Panc1 (cell line): ENCODE measurements at regions not wholly inside any gene's neighbourhood (a gene's known extent, or its start where the extent isn't known, plus 50 kb on each side); places are given as distances from the start of the nearest gene placed in this dataset.

Source experiments
- ATAC-seq: fragments of 200-7000 bp; cut with Tn5 transposase; 2 replicates; pipeline ENCODE4 v1.9.1; 2020; ENCODE audit warnings: mild to moderate bottlenecking, moderate library complexity
- BruUV-seq: library from RNA; stranded (reverse); fragments of 400-500 nt; replicated peaks from 2 replicates; lab custom pipeline; 2021; lab: Mats Ljungman, UMichigan
- CTCF ChIA-PET: fragments of 300-600 bp; sonication (Branson Sonifier 250); formaldehyde crosslinking; loops from one replicate; lab custom pipeline; 2022; ENCODE audit warnings: antibody characterized with exemption; lab: Charles Lee
- POLR2A ChIA-PET: fragments of 300-600 bp; sonication (Branson Sonifier 250); formaldehyde crosslinking; loops from one replicate; lab custom pipeline; 2022; ENCODE audit warnings: antibody characterized with exemption; lab: Charles Lee
- DNase-seq: peaks from one replicate; pipeline ENCODE4 v3.0.0-alpha.2; 2010; ENCODE audit warnings: low read depth, low spot score
- H3K27ac ChIP-seq: 2 replicates; pipeline ENCODE4 v1.5.1; 2011; ENCODE audit warnings: mild to moderate bottlenecking, low read length, inconsistent platforms
- H3K27me3 ChIP-seq: fragments of 200-500 bp; sonication (Bioruptor generic); 2 replicates; pipeline ENCODE4 v1.6.0; 2014; ENCODE audit warnings: low read length, inconsistent platforms; ENCODE audit not compliant: control insufficient read depth, insufficient read depth
- H3K36me3 ChIP-seq: fragments of 200-500 bp; sonication (Bioruptor generic); 2 replicates; pipeline ENCODE4 v1.5.1; 2014; ENCODE audit warnings: inconsistent platforms, mild to moderate bottlenecking, low read length, moderate library complexity; ENCODE audit not compliant: control insufficient read depth, insufficient read depth
- H3K4me1 ChIP-seq: 2 replicates; pipeline ENCODE4 v1.5.1; 2011; ENCODE audit warnings: inconsistent platforms, mild to moderate bottlenecking, low read length, moderate library complexity; ENCODE audit not compliant: control insufficient read depth, insufficient read depth
- H3K4me3 ChIP-seq, 2 experiments: 2 replicates each; pipeline ENCODE4 v1.5.1; 2011 to 2012; ENCODE audit warnings: low read depth in 2 of 2, low read length in 2 of 2, mild to moderate bottlenecking in 2 of 2, inconsistent platforms in 1 of 2, moderate library complexity in 1 of 2
- H3K9me3 ChIP-seq: fragments of 200-500 bp; sonication (Bioruptor generic); 2 replicates; pipeline ENCODE4 v1.5.1; 2014; ENCODE audit warnings: low read depth, mild to moderate bottlenecking, inconsistent platforms, low read length, moderate library complexity; ENCODE audit not compliant: control insufficient read depth, insufficient read depth
- CTCF ChIP-seq: fragments of 450-650 bp; IDR thresholded peaks from 2 replicates; pipeline ENCODE4 v1.5.1; 2017; ENCODE audit warnings: mild to moderate bottlenecking
- POLR2AphosphoS5 ChIP-seq: IDR thresholded peaks from 2 replicates; pipeline ENCODE4 v1.6.1; 2012; ENCODE audit warnings: mild to moderate bottlenecking, low read depth, low read length, moderate library complexity
- REST ChIP-seq, 2 experiments: IDR thresholded peaks; 2 replicates each; pipeline ENCODE4 v1.6.1; 2011 to 2012; ENCODE audit warnings: low read depth in 2 of 2, control low read depth in 1 of 2, low read length in 1 of 2, mild to moderate bottlenecking in 1 of 2, moderate library complexity in 1 of 2; ENCODE audit not compliant: insufficient read depth in 1 of 2
- SIN3A ChIP-seq: IDR thresholded peaks from 2 replicates; pipeline ENCODE4 v1.6.1; 2012; ENCODE audit warnings: low read depth, mild to moderate bottlenecking, low read length, moderate library complexity, borderline replicate concordance; ENCODE audit not compliant: insufficient read depth
- TCF7L2 ChIP-seq: IDR thresholded peaks from 2 replicates; pipeline ENCODE4 v1.6.1; 2011; ENCODE audit warnings: mild to moderate bottlenecking, low read depth, low read length, inconsistent platforms
- in situ Hi-C: cut with HindIII; loops from 2 replicates; pipeline ENCODE4 v1.10.0; 2016; ENCODE audit warnings: low sequenced_read_pairs, low pct_unique_long_range_greater_than_20kb
- intact Hi-C: fragments of 100-400 bp; cut with micrococcal nuclease; formaldehyde crosslinking; loops from one replicate; pipeline ENCODE4 v1.10.0; 2022; ENCODE audit not compliant: unreplicated experiment

GRCh38 chr2:106685180-106685897, 198.2 kb downstream of the CD8B2 start:
- intact Hi-C loops = no loop called here
- ChIA-PET POLR2A (no interaction called here), CTCF (no interaction called here)
- Histone ChIP-seq H3K4me3 (no peak overlapping the region), H3K27ac (no peak overlapping the region), H3K36me3 (no peaks in the 10 kb centered on the region), H3K4me1 (no peaks in the 10 kb centered on the region), H3K9me3 (no peaks in the 10 kb centered on the region), H3K27me3 (no peaks in the 10 kb centered on the region)
- no peak for ATAC-seq
- DNase-seq = no peak
- TF ChIP-seq CTCF = 0 out of 2 replicates have a peak, but pooled peaks have one; percentile 6
- no peak for TF ChIP-seq REST (IDR thresholded peaks at IDR 0.05; ENCODE audit: insufficient read depth in 1 of 2, low read depth in 2 of 2, low read length in 1 of 2)
- in situ Hi-C loops = no loop called here
- no TSS peak for BruUV-seq

GRCh38 chr2:106686814-106687213, 199.2 kb downstream of the ST6GAL2 start:
- no TSS peak for BruUV-seq
- no peaks in the 10 kb centered on the region for H3K9me3 ChIP-seq
- intact Hi-C loops = no loop called here
- ChIA-PET CTCF (no interaction called here), POLR2A (no interaction called here)
- H3K36me3 ChIP-seq = no peaks in the 10 kb centered on the region
- no peaks in the 10 kb centered on the region for H3K27me3 ChIP-seq
- in situ Hi-C loops = no loop called here
- no peaks in the 10 kb centered on the region for H3K4me1 ChIP-seq
- ATAC-seq (no peak), DNase-seq (no peak)
- H3K4me3 ChIP-seq = no peak overlapping the region
- no peak for TF ChIP-seq POLR2AphosphoS5
- TF ChIP-seq CTCF = no peak
- TF ChIP-seq SIN3A = no peak
- TF ChIP-seq TCF7L2 = no peak
- no peak for TF ChIP-seq REST (IDR thresholded peaks at IDR 0.05; ENCODE audit: insufficient read depth in 1 of 2, low read depth in 2 of 2, low read length in 1 of 2)
- H3K27ac ChIP-seq = no peak overlapping the region
